GM19372 (cell line): ENCODE measurements at regions not wholly inside any gene's neighbourhood (a gene's known extent, or its start where the extent isn't known, plus 50 kb on each side); places are given as distances from the start of the nearest gene placed in this dataset.
A peak's percentile ranks its signal among the peaks of the same experiment; 100 is the strongest.

ENCODE experiments used
- ATAC-seq: cut with Tn5 transposase; IDR thresholded peaks from one replicate; pipeline ENCODE4 v1.9.1; 2021; ENCODE audit warnings: mild to moderate bottlenecking, low read depth, moderate library complexity; ENCODE audit not compliant: unreplicated experiment

DNA sequence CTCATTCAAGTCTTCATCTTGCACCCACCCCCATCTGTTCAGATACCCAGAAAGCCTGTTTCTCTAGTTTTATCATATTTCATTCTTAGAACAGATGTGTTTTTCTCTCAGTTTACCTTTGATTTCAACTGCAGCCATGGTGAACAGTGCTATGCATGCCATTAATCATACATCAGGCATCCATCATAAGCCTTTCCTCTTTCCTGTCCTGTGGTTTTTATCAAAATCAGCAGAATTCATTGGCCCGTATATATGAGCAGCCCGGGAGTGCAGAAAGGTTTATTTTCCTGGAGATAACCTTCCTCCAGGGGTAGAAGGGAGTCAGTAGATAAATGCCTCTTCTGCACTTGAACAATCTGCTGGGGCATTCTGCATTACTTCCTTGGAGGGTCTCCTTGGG lies 65.7 kb downstream of the IL21 start:
- no peak for ATAC-seq

DNA sequence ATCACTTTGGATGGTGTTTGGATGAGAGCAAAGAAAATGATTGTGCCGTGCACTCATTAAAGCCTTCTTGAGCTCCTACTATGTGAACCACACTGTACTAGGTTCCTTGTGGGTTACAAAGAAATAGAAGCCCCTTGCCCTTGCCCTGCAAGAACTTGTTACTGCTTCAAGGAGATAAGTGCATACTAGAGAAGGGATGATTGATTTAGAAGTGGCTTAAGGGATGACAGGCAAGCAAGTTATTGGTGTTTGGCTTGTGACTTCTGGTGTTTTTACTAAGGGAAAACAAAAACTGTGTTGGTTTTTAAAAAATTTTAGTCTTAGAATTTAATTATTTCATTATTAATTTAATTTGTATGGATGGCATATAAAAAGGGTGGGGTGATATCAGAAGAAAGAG lies 67.4 kb downstream of the IL21 start:
- no peak for ATAC-seq

DNA sequence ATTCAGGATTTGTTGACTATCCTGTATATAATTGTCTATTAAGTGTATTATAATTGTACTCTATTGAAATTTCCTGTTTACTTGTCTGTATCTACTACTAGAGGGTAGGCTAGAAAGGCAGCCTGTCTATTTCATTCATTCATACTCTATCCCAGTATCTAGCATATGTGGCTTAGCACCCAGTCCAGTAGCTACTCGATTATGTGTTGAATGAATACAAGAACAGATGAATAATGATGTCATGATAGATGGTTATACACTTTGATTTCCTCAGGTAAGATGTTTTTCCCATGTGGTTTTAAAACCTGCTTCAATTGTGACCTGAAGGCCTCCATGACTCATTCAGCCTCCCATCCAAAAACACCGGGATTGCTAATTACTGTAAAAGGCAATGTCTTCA lies 68.0 kb downstream of the IL21 start:
- no peak for ATAC-seq

DNA sequence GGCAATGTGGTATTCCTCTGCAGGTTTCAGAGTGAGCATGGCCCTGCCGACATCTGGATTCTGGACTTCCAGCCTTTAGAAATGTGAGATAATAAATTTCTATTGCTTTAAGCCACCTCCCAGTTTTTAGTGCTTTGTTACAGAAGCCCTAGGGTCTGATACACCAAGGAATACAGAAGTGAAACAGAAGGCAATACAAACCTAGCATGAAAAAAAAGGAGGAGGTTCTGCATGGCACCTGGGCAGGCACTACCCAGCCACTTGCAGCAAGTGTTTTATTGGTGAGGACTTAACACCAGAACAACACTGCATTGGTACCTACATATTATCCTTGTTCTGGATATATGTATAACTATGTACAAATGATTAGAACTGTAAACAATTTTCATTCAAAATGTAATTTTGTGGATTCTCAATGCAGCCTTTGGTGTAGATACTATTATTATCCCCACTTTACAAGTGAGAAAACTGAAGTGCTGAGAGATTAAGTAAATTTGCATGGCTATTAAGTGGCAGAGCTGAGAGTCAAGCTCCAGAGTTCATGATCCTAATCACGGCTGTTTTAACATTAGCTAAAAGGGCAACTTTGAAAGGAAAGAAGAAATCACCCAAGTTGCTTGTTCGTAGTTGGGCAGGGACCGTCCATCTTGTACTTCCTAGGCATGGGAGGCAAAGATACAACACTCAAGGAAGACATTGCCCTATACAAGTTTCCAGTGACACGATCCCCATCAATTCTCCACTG lies 71.8 kb downstream of the IL21 start:
- ATAC-seq, result no peak

DNA sequence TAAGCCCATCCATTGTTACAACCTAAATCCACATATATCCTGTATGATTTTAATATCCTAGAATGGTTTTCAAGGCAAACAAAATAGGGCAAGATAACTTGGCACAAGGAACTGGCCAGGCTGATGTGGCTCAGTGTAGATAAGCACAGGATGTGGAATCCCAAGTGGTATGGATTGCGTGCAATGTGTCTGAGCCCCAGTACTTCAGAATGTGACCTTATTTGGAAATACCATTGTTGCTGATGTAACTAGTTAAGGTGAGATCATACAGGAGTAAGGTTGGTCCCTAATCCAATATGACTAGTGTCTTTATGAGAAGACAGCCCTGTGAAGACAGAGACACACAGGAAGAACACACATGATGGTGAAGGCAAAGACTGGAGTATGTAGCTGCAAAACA lies 72.4 kb downstream of the IL21 start:
- ATAC-seq, result no peak

DNA sequence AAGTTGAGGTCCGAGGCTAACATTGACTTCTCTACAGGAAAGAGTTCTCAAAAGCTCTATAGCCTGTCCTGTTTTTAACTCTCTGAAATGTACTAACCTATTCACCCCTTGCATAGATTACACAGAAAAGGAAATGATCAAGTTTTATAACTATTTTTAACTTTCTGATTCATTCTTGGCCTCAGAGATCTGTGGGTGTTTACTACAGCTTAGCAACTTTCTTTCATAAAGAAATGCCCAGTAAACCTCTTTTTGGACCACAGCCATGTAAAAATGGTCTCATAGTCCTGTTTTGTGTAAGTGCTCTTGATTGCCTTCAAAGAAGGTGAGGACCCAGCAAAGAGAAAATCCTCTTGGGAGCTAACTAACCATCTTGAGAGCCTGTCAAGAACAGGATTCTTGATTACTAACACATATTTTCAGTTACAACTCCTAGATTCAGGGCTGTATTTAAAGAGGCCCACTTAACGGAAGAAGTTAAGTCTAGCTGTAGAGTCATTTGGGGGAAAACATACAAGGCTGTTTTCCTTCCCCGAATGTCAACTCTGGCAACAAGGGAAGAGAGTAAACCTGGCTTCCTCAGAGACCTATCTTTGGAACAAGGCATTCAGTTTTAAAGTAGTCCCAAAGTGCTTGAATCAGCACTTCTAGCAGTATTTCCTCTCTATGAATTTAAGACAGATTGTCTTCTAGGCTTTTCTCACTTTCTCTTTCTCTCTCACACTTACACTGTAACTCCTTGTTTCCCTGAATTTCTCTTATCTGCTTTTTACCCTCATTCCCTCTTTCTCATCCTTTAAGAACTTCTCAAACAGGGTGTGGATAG lies 78.2 kb downstream of the IL21 start:
- ATAC-seq, result peak; percentile 84

DNA sequence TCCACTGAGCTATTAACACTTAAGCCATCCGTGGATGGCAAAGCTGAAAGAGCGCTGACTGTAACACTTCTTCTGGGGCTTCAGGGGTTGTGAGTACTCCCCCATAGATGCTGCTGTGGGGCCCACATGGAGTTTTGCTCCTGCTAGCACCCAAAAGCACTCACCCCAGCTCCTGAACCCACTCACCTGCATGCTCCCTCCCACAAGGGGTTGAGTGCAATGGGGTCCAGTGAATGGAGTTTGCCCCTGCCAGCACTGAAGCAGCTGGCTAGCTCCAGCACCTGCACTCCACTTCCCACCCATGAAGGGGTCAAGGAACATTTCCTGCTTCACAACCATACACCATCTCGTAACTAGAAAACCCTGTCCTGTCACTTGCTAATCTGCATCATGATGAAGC lies 78.9 kb downstream of the IL21 start:
- no peak for ATAC-seq

DNA sequence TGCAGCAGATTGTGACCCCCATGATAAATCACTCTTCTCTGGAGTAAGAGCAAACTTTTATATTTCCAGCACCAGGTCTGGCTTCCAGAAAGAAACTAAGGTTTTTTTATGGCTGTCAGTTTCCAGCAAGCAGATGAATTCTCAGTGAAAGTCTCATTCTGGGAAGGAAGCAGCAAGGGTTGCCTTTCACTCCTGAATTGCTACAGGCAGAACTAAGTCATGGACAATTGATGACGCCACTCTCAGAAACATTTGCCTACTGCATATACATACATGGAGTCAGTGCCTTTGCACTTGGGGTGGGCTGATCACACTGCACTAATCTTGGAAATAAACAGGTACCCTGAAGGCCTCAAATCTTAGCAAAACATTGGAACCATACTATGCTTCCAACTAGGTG lies 80.0 kb downstream of the IL21 start:
- ATAC-seq, result no peak

DNA sequence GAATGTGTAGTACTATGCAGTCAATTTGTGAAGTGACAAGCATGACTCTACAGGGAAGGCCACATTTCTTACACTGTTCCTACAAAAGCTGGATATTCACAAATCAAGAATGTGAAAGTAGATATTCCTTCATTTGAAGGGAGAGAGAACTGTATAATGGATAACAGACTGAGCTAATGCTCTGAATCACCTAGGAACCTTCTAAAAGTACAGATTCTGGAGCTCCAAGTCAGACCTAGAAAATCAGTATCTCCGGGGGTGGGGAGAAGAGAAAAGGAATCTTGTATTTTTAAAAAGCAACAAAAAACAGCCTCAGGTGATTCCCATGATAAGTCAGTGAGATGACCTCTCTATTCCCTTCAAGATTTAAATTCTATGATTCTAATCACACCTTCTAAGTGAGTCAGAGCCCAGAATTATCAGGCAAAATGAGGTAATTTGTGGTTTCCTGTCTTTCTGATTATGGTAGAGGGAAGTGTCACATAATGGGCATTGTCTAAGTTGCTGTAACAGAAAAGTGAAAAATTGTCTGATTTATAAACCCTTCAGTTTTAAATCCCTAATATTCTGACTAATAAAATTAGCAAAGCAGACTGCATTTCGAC lies 80.9 kb downstream of the IL21 start:
- ATAC-seq, result no peak

DNA sequence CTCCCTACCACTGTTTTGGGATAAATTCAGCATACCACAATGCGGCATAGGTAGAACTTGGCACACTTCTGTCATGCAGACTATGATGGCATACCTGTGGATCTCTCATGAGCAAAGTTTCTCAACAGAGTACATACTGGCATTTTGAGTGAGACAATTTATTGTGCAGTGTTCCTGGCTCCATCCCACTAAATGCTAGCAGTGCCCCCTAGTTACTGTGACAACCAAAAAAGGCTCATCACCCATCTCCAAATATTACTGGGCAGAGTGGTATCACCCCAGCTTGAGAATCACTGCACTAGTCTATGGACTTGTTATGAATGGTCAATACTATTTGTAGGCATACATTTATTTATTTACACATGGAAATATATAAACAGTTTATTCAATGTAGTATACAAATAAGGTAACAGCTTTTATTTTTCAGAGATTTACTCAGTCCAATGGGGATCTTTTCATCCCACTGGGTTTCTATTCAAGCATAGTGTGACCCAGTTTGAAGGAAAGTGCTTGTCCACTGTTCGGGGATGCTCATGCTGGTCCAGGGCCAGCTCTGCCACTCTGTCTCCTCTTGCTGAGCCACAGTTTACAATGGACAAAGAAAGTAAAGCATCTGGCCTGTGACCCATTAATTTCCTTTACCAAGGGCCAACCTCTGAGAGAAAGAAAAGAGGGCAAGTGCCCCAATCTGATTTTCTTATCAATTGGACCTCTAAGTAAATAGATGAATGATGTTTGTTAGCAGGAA lies 81.0 kb upstream of the IL2 start:
- ATAC-seq, result no peak

DNA sequence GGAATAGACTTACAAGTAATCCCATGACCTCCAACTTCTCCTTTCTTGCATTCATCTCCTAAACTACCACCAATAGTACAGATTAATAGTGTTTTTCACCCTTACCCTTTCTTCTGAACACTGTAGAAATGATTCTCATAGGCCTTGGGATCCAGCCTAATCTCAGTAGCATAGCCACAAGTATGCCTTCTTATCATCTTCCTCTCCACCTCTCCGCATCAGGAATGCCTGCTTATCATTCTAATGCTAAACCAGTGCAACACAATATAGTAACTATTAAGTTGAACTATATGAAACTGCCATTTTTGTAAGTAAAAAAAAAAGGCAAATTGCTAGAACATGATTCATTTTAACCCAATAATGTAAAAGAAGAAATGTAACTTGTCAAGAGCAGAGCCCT lies 79.5 kb upstream of the IL2 start:
- ATAC-seq, result no peak

DNA sequence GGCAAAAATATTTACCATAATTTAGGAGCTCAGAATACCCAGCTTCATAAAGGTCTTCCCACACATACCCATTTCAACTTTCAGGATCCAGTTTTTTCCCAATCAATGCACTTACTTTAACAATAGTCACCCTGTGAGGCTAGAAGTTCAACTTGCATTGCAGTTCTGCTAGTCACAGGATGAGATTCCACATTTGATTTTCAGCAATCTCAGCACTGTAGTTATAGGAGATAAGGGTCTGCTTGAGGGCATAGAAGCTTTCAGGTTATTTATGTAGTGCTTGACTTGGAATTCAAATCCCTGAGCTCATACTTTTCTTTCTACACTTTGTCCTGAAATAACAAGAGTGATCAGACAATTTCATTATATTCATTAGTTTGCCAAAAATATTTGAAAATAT lies 78.3 kb upstream of the IL2 start:
- no peak for ATAC-seq

DNA sequence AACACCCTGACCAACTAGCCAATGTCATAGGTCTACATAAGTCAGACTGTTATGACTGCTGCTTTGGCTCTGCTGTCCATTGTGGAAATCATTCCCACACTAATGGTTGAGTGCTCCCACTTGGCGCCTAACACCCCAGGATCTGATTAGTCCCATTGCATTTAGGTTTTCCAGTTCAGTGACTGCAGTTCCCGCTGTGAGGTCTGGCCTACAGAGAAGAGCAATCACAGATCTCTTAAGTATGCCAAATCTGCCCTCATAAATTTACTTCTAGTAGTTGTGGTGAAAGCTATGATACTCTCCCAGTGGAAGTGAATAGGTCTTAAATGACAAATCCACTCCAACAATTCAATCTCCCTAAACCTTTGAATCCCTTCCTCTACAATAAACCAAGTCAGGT lies 77.3 kb upstream of the IL2 start:
- no peak for ATAC-seq

DNA sequence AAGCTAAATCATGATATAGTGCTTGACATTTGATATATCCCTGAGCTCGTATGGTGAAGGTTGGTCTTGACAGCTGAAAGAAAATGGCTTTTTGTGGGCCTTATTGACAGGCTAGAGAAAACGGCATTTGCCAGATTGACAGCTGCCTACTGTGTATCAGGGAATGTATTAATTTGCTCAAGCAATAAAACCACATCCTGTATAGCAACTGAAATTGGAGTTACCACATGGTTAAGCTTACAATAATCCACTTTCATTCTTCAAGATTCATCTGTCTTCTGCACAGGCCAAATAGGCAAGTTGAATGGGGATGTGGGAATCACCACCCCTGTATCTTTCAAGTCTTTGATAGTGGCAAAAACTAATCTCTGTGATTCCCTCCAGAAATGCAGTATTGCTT lies 76.2 kb upstream of the IL2 start:
- ATAC-seq, result no peak

DNA sequence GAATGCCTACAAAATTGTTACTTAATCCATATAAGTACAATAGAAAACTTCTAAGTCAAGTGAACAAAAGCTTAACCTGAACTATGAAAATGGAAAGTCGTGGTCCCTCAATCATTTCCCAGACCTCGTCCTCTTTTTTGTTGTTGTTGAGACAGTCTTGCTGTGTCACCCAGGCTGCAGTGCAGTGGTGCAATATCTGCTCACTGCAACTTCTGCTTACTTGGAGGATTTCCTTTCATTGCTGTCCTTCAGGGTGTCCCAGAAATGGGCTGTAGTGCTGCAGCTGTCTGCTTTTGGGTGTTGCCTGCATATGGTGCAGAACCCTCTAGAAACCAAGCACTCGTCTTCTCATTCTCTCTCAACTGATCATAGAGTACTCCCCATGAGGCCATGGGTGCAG lies 75.0 kb upstream of the IL2 start:
- ATAC-seq, result no peak

DNA sequence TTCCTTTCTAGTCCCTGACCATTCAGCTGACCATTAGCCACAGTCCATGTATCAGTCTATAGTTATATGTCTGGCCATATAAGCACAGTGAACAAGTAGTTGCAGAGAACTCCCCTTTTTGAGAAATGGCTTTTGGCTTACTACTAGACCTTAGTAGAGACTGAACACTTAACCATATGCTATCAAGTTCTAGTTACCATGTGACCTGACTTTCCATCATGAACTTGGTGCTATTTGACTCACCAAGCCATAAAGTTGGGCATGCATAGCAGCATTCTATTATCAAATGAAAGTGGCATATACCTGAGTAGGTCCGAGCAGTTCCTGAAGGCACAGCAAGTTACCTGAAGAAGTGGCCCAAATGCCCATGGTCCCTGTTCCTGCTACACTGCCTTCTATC lies 74.5 kb upstream of the IL2 start:
- no peak for ATAC-seq

DNA sequence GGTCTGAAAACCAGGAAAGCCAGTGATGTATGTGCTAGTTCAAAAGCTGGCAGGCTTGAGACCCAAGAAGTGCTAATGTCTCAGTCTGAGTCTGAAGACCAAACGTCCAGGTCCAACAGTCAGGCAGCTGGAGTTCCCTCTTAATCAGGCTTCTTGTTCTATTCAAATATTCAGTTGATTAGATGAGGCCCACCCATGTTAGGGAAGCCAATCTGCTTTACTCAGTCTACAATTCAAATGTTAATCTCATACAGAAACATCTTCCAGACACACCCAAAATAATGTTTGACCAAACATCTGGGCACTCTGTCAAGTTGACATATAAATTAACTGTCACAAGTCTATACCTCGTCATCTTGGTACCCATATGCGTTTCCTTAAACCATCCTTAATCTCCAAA lies 72.4 kb upstream of the IL2 start:
- ATAC-seq, result no peak

DNA sequence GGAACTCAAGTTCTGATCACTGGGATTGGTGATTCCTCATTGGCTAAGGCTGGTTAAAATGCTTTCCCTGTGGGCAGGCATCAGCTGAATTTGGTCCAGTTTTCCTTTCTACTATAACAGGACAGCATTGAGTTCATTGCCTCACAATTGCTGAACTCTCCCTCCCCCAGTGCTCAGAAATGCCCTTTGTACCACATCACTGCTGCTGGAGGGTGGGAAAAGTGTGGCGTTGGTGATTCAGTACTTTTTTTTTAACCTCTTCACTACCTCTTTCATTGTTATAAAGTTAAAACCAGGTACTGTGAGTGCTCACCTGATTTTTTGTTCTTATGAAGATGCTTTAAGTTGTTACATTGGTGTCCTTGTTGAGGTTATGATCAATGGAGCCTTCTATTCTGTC lies 69.3 kb upstream of the IL2 start:
- ATAC-seq, result no peak

DNA sequence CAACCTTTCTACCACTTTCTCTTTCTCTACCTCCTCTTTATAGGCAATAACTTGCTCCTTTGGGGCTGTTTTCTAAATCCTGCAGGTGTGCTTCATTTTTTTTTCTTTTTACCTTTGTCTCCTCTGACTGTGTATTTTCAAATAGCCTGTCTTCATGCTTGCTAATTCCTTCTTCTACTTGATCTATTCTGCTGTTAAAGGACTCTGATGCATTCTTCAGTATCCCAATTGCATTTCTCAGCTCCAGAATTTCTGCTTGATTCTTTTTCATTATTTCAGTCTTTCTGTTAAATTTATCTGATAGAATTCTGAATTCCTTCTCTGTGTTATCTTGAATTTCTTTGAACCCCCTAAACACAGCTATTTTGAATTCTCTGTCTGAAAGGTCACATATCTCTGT lies 67.7 kb upstream of the IL2 start:
- no peak for ATAC-seq

DNA sequence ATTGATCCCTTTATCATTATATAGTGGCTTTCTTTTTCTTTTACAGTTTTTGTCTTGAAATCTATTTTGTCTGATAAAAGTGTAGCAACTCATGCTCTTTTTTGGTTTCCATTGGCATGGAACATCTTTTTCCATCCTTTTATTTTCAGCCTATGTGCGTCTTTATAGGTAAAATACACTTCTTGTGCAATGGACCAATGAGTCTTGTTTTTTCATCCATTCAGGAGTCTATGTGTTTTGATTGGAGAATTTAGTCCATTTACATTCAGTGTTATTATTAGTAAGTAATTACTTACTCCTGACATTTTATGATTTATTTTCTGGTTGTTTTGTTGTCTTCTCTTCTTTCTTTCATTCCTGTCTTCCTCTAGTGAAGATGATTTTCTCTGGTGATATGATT lies 66.4 kb upstream of the IL2 start:
- no peak for ATAC-seq

DNA sequence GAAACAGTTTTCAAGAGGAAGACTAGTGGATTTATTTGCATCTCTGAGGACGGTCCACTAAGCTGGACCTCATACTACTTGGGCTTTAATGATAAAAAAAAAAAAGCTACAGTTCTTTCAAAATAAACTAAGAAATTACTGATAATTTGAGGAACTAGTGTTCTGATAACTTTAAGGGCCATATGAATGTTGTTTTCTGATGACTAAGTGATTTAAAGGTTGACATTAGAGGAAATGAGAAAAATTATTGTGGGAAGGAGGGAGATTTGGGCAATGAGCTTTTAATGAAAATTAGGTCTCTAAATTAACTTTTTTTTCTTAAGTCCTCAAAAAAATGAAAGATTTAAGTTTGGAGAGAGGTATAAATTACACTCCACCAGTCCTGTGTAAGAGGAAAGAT lies 60.8 kb upstream of the IL2 start:
- ATAC-seq, result no peak
